ENCODE measurements at regions not wholly inside any gene's neighbourhood (a gene's known extent, or its start where the extent isn't known, plus 50 kb on each side); places are given as distances from the start of the nearest gene placed in this dataset.

DNA sequence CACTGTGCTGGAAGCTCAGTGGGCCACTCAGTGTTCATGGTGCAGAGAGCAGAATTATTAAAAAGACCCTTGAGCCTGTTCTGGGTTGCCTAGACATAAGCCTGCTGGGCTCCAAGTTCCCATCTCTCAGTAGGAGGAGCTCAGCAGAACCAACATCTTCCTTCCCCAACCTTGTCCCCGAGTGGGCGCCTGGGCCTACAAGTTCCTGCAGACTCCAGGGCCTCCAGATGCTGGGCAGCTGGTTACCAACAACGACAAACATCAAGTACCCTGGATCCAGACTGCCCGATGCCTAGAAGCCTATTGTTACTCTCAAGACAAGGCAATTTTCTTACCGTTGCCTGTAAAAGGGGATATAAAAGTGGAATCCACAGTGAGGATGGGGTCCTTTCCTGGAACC, 214.2 kb downstream of the HAUS1 start:
- TF ChIP-seq, protein P1, sequence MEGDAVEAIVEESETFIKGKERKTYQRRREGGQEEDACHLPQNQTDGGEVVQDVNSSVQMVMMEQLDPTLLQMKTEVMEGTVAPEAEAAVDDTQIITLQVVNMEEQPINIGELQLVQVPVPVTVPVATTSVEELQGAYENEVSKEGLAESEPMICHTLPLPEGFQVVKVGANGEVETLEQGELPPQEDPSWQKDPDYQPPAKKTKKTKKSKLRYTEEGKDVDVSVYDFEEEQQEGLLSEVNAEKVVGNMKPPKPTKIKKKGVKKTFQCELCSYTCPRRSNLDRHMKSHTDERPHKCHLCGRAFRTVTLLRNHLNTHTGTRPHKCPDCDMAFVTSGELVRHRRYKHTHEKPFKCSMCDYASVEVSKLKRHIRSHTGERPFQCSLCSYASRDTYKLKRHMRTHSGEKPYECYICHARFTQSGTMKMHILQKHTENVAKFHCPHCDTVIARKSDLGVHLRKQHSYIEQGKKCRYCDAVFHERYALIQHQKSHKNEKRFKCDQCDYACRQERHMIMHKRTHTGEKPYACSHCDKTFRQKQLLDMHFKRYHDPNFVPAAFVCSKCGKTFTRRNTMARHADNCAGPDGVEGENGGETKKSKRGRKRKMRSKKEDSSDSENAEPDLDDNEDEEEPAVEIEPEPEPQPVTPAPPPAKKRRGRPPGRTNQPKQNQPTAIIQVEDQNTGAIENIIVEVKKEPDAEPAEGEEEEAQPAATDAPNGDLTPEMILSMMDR (IDR thresholded peaks at IDR 0.05), result no peak
- TF ChIP-seq EP300 (IDR thresholded peaks at IDR 0.05) (no peak), POLR2A (IDR thresholded peaks at IDR 0.05) (no peak)

All from tibial nerve (tissue), 4 donors.